Activated CD4-positive, alpha-beta T cell treated with anti-CD3 and anti-CD28 coated beads, Interleukin-2, amount 10 ng/mL, durations not matched to agents 7 days and 5 days (primary cell): ENCODE measurements at regions not wholly inside any gene's neighbourhood (a gene's known extent, or its start where the extent isn't known, plus 50 kb on each side); places are given as distances from the start of the nearest gene placed in this dataset.

Experiments used
- CTCF ChIA-PET: fragments of 350-600 bp; sonication (Branson Sonifier 250); formaldehyde crosslinking; loops from one replicate; lab custom pipeline; 2021; ENCODE audit warnings: antibody characterized with exemption; lab: Charles Lee
- POLR2A ChIA-PET: fragments of 350-600 bp; sonication (Branson Sonifier 250); formaldehyde crosslinking; loops from one replicate; lab custom pipeline; 2021; ENCODE audit warnings: antibody characterized with exemption; lab: Charles Lee
- DNase-seq: peaks from one replicate; pipeline ENCODE4 v3.0.0-alpha.2; 2020
- H3K27ac Mint-ChIP-seq: one replicate; pipeline ENCODE4 v1.8.0; 2021; ENCODE audit warnings: mild to moderate bottlenecking, moderate library complexity, mixed read lengths
- H3K27me3 Mint-ChIP-seq: one replicate; pipeline ENCODE4 v1.8.0; 2021; ENCODE audit warnings: mixed read lengths
- H3K36me3 Mint-ChIP-seq: one replicate; pipeline ENCODE4 v1.8.0; 2021; ENCODE audit warnings: low read depth, mixed read lengths
- H3K4me1 Mint-ChIP-seq: one replicate; pipeline ENCODE4 v1.8.0; 2021; ENCODE audit warnings: mixed read lengths
- H3K4me3 Mint-ChIP-seq: one replicate; pipeline ENCODE4 v1.8.0; 2021; ENCODE audit warnings: mild to moderate bottlenecking, moderate library complexity, mixed read lengths
- H3K9me3 Mint-ChIP-seq: one replicate; pipeline ENCODE4 v1.8.0; 2021; ENCODE audit warnings: mixed read lengths

- H3K4me1 Mint-ChIP-seq, result no peaks in the 10 kb centered on the region
- ChIA-PET CTCF (no interaction called here), POLR2A (interaction anchor here (0.6 kb wide), 1 partner anchor 121 kb away, joined by 3 read pairs; no protein-coding TSS in a partner anchor)
- H3K36me3 Mint-ChIP-seq, result no peaks in the 10 kb centered on the region
- no peak overlapping the region for H3K4me3 Mint-ChIP-seq
- no peaks in the 10 kb centered on the region for H3K9me3 Mint-ChIP-seq
- DNase-seq, result no peak
- H3K27me3 Mint-ChIP-seq, result no peaks in the 10 kb centered on the region
- H3K27ac Mint-ChIP-seq, result no peak overlapping the region
These were observed 173.1 kb downstream of the LMO4 start for GRCh38 chr1:87501738-87502137.

DNA sequence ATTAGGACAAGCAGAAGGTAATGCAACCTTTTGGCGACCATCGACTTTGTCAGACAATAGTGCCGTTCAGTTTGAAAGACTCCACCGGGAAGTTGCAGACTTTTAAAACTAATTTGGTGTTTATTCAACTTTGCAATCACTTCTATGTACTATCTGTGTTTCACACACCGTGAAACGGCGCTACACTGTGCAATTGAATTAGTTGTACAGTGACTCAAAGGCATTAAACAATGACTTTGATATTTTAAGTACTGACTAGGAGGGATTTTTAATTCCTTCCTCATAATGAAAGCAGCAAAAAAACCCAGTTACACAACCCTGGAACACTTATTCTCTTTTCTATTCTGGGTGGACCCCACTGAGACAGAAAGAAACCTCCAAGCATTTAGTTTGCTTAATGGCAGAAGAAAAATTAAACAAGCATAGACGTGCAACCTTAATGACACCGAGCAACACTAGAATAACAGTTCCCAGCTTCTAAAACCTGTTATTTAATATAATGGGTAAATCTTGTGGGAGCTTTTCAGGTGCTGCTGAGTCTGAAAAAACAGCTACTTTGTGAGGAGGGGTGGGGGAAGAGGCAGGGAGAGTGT is 176.8 kb downstream of the LMO4 start:
- H3K27me3 Mint-ChIP-seq, result peaks cover 2% of the 10 kb centered on the region
- ChIA-PET POLR2A (no interaction called here), CTCF (no interaction called here)
- no peak overlapping the region for H3K4me3 Mint-ChIP-seq
- no peak overlapping the region for H3K27ac Mint-ChIP-seq
- H3K9me3 Mint-ChIP-seq, result no peaks in the 10 kb centered on the region
- DNase-seq, result no peak
- H3K36me3 Mint-ChIP-seq, result no peaks in the 10 kb centered on the region
- no peaks in the 10 kb centered on the region for H3K4me1 Mint-ChIP-seq

GRCh38 chr1:87506147-87506546 is 177.5 kb downstream of the LMO4 start:
- CTCF ChIA-PET, result no interaction called here
- Mint-ChIP-seq H3K36me3 (no peaks in the 10 kb centered on the region), H3K4me3 (no peak overlapping the region), H3K27ac (no peak overlapping the region), H3K27me3 (peaks cover 2% of the 10 kb centered on the region), H3K9me3 (no peaks in the 10 kb centered on the region), H3K4me1 (no peaks in the 10 kb centered on the region)
- DNase-seq, result no peak
- POLR2A ChIA-PET, result no interaction called here

DNA sequence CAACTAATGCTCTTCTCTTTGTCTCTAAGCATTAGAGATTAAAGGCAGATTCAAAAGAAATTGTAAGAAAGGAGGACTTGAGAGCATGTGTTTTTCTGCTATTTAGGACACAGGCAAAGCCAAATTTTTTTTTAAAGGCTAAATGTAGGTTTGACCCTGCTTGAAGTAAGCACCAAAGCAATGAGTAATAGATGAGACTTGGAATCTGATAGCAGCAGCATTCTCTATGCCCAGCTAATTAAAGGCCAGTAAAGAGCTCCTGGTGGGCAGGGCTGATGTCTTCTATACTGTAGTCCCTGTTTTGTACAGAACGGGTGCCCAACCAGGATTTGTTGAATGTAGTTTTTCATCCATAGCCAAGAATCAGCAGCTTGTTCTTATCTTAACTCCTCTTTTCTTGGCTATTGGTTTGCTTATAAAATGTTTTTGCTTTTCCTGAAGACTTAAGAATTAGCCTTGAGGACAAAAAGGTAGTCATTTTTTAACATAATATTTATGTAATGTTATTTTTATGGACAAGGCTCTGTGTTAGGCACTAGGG is 179.6 kb downstream of the LMO4 start:
- no peak for DNase-seq
- H3K9me3 Mint-ChIP-seq, result no peaks in the 10 kb centered on the region
- ChIA-PET CTCF (no interaction called here), POLR2A (no interaction called here)
- H3K4me1 Mint-ChIP-seq, result no peaks in the 10 kb centered on the region
- H3K27ac Mint-ChIP-seq, result no peak overlapping the region
- no peaks in the 10 kb centered on the region for H3K36me3 Mint-ChIP-seq
- peaks cover 2% of the 10 kb centered on the region for H3K27me3 Mint-ChIP-seq
- H3K4me3 Mint-ChIP-seq, result no peak overlapping the region

DNA sequence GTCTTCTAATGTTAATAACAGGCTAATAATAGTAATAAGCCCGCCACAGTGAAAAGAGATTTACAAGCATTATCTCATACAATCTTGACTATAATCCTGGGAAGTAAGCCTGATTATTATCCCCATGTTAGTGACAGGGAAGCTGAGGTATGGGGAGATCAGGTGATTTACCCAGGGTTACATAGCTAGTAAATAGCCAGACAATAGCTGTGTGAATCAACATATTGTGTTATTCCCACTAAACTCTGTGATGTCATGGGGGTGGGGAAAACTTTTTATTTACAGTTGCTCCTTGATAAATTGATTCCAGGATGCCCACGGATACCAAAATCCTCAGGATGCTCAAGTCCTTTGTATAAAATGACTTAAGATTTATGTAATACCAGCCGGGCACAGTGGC is 181.9 kb downstream of the LMO4 start:
- ChIA-PET POLR2A (no interaction called here), CTCF (no interaction called here)
- H3K9me3 Mint-ChIP-seq, result no peaks in the 10 kb centered on the region
- H3K36me3 Mint-ChIP-seq, result no peaks in the 10 kb centered on the region
- no peak overlapping the region for H3K27ac Mint-ChIP-seq
- peaks cover 3% of the 10 kb centered on the region for H3K27me3 Mint-ChIP-seq
- H3K4me3 Mint-ChIP-seq, result no peak overlapping the region
- no peak for DNase-seq
- no peaks in the 10 kb centered on the region for H3K4me1 Mint-ChIP-seq

DNA sequence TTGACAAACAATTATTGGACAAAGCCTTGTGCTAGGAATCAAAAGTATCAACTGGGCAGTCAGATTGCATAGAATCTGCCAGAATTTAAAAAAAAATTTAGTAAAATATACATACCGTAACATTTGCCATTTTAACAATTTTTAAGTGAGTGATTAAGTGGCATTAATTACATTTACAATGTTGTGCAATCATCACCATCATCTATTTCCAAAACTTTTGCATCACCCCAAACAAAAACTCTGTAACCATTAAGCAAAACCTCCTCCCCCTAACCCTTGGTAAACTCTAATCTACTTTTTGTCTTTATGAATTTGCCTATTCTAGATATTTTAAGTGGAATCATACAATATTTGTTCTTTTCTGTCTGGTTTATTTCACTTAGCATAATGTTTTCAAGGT is 182.8 kb downstream of the LMO4 start:
- ChIA-PET POLR2A (no interaction called here), CTCF (no interaction called here)
- DNase-seq, result no peak
- H3K36me3 Mint-ChIP-seq, result no peaks in the 10 kb centered on the region
- peaks cover 3% of the 10 kb centered on the region for H3K27me3 Mint-ChIP-seq
- H3K4me3 Mint-ChIP-seq, result no peak overlapping the region
- H3K27ac Mint-ChIP-seq, result no peak overlapping the region
- no peaks in the 10 kb centered on the region for H3K4me1 Mint-ChIP-seq
- H3K9me3 Mint-ChIP-seq, result no peaks in the 10 kb centered on the region

DNA sequence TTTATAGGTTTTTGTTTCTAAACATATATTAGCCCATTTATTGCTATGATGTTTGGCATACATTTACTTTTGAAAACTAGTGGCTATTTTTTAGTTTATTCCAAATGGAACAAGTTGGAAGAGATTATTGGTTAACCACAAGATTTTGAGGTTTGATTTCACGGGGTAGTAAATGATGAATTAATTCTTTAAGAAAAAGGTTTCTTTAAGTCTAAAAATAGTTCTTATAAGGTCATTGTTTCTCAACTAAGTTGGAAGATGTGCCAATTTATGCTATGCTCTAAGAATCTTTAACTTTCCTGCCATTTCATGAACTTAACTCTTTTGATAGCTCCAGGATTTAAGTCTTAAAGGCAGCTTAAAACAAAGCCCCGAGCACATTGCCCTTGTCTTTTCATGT is 183.8 kb downstream of the LMO4 start:
- no peaks in the 10 kb centered on the region for H3K9me3 Mint-ChIP-seq
- H3K27me3 Mint-ChIP-seq, result peaks cover 1% of the 10 kb centered on the region

DNA sequence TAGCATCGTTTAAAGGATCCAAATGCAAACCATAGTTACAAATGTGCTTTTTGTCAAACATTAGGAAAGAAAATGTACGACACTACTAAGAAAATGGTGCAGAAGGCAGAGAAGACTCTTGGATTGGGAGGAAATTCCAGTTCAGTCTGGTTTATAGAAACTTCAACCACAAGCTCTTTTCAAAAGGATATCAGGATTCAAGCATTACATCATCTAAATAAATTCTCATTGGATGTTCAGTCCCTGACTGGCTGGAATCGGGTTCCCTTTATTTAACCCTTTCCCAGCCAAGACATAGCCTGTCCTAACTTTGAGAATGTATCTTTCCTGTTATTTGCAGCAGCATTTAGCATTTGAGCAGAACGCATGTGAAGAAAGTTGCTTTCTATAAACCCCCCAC is 184.6 kb downstream of the LMO4 start:
- Mint-ChIP-seq H3K27me3 (peaks cover 1% of the 10 kb centered on the region), H3K9me3 (no peaks in the 10 kb centered on the region), H3K36me3 (no peaks in the 10 kb centered on the region), H3K4me1 (no peaks in the 10 kb centered on the region), H3K27ac (no peak overlapping the region), H3K4me3 (no peak overlapping the region)
- POLR2A ChIA-PET, result no interaction called here
- CTCF ChIA-PET, result no interaction called here
- DNase-seq, result no peak

More for the DNA sequence above, 183.8 kb downstream of the LMO4 start:
- H3K36me3 Mint-ChIP-seq, result no peaks in the 10 kb centered on the region
- ChIA-PET CTCF (no interaction called here), POLR2A (no interaction called here)
- no peak for DNase-seq
- H3K27ac Mint-ChIP-seq, result no peak overlapping the region
- H3K4me3 Mint-ChIP-seq, result no peak overlapping the region
- H3K4me1 Mint-ChIP-seq, result no peaks in the 10 kb centered on the region

GRCh38 chr1:87513966-87514660 is 185.4 kb downstream of the LMO4 start:
- DNase-seq, result no peak
- no peak overlapping the region for H3K27ac Mint-ChIP-seq
- H3K4me3 Mint-ChIP-seq, result no peak overlapping the region
- no peaks in the 10 kb centered on the region for H3K9me3 Mint-ChIP-seq
- no peaks in the 10 kb centered on the region for H3K4me1 Mint-ChIP-seq
- ChIA-PET CTCF (no interaction called here), POLR2A (no interaction called here)
- H3K36me3 Mint-ChIP-seq, result no peaks in the 10 kb centered on the region
- H3K27me3 Mint-ChIP-seq, result peaks cover 1% of the 10 kb centered on the region

GRCh38 chr1:87515781-87516180 is 187.1 kb downstream of the LMO4 start:
- no peak overlapping the region for H3K27ac Mint-ChIP-seq
- no peaks in the 10 kb centered on the region for H3K36me3 Mint-ChIP-seq
- ChIA-PET POLR2A (no interaction called here), CTCF (no interaction called here)
- no peak overlapping the region for H3K4me3 Mint-ChIP-seq
- H3K4me1 Mint-ChIP-seq, result no peaks in the 10 kb centered on the region
- H3K27me3 Mint-ChIP-seq, result peaks cover 1% of the 10 kb centered on the region
- DNase-seq, result no peak
- H3K9me3 Mint-ChIP-seq, result no peaks in the 10 kb centered on the region

DNA sequence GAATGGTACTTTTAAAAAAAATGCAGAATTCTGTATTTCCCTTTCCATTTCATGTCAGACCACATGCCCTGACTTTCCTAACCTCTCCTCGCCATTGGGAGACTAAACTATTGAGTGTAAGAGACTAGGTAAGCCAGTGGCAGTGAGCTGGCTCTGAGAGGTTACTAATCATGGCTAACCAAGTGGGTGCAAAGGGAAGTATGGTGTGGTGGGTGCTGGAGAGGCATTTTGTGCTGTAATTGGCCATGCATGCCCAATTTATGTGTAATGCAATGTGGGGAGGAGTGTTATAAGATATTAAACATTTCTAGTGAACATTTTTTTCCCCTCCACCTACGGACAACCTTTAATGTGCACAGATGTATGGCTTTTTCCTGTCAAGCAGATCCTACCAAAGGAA is 190.1 kb downstream of the LMO4 start:
- Mint-ChIP-seq H3K4me3 (no peak overlapping the region), H3K27ac (no peak overlapping the region), H3K4me1 (no peaks in the 10 kb centered on the region), H3K36me3 (no peaks in the 10 kb centered on the region), H3K27me3 (peaks cover 1% of the 10 kb centered on the region), H3K9me3 (no peaks in the 10 kb centered on the region)
- ChIA-PET CTCF (no interaction called here), POLR2A (no interaction called here)
- no peak for DNase-seq

GRCh38 chr1:87521452-87521851 is 192.8 kb downstream of the LMO4 start:
- DNase-seq, result no peak
- POLR2A ChIA-PET, result no interaction called here
- Mint-ChIP-seq H3K4me3 (no peak overlapping the region), H3K9me3 (no peaks in the 10 kb centered on the region), H3K4me1 (no peaks in the 10 kb centered on the region), H3K27ac (no peak overlapping the region), H3K27me3 (no peaks in the 10 kb centered on the region), H3K36me3 (no peaks in the 10 kb centered on the region)
- CTCF ChIA-PET, result no interaction called here

DNA sequence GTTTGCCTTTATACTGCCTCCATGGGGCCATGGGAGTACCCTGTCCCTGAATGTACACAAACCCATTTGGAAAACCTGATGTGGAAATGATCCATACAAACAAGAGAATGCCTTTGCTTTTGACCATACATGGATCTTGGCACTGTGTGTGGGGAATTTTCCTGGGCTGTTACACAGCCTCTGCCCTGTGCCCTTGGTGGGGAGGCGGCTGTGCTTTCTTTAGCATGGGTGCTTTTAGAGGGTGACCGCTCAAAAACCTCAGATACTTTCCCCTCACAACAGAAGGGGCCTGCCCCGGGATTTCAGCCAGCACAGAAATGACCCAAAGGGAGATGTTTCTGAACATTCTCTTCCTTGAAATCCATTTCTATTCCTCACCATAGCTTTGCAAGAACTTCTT is 194.8 kb downstream of the LMO4 start:
- H3K4me3 Mint-ChIP-seq, result no peak overlapping the region
- H3K36me3 Mint-ChIP-seq, result no peaks in the 10 kb centered on the region
- no peaks in the 10 kb centered on the region for H3K4me1 Mint-ChIP-seq
- no peak overlapping the region for H3K27ac Mint-ChIP-seq
- ChIA-PET POLR2A (no interaction called here), CTCF (no interaction called here)
- no peak for DNase-seq
- H3K9me3 Mint-ChIP-seq, result no peaks in the 10 kb centered on the region
- no peaks in the 10 kb centered on the region for H3K27me3 Mint-ChIP-seq
